Islet precursor cell (in vitro differentiated cells): ENCODE measurements at regions not wholly inside any gene's neighbourhood (a gene's known extent, or its start where the extent isn't known, plus 50 kb on each side); places are given as distances from the start of the nearest gene placed in this dataset.
A peak's percentile ranks its signal among the peaks of the same experiment; 100 is the strongest.
"Not testable (repeated sequence)": the region's sequence is repeated elsewhere in the genome, so short reads cannot be mapped to it uniquely, and the experiment has no call there.

Experiments used
- DNase-seq: peaks from one replicate; pipeline ENCODE4 v3.0.0-alpha.2; 2018

- DNase-seq: no peak
These were observed 1245.6 kb upstream of the RAG2 start for GRCh38 chr11:37843603-37844002.

DNA sequence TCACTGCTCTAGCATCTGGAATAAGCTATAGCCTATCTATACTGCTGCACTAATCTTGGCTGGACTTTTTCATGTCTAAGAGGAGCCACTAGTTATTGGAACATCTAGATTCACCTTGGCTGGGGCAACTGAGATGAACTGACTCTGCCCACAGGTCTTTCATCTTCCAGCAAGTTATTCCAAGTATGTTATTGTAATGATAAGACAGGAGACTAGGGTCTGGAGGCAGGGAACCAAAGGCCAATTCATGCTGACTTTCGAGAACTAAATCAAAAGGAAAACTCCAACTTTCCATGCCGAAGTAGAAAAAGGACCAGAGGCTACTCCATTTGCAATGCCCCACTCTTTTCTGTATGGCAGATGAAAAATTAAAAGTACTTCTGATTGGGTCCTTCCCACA, 1243.0 kb upstream of the RAG2 start:
- DNase-seq: no peak

GRCh38 chr11:37840345-37840744, 1242.3 kb upstream of the RAG2 start:
- DNase-seq: not testable (repeated sequence)

DNA sequence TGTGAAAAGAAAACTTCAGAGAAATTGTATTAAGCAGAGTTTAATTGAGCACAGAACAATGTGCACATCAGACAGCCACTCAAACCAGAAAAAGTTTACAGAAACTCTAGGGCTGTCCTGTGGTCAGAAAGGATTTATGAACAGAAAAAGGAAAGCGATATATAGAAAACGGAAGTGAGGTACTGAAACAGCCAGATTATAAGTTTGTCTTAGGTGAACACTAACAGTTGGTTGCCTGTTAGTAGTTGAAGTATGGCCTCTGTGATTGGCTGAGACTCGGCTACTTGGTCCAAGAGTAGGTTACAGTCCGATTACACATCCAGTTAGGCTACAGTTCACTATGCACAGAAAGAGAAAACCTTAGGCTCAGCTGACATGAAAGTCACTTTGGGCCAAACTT, 1232.5 kb upstream of the RAG2 start:
- no peak for DNase-seq

DNA sequence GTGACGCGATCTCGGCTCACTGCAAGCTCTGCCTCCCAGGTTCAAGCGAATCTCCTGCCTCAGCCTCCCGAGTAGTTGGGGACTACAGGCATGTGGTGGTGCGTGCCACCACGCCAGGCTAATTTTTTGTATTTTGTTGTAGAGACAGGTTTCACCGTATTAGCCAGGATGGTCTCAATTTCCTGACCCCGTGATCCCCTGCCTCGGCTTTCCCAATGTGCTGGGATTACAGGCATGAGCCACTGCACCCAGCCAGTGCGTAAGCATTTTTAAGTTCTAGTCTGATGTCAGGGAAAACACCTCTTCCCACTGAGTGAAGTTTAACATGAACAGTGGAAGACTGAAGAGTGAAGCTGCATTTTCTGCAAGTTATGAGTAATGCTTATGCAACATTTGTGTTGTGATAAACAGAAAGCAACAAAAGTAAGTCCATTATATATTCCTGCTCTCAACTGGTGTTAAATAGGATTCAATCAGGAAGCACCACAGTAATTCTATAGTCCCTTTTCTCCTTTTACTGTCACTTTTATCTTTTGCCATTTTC, 1219.8 kb upstream of the RAG2 start:
- no peak for DNase-seq

GRCh38 chr11:37812281-37812880, 1214.3 kb upstream of the RAG2 start:
- no peak for DNase-seq

GRCh38 chr11:37811349-37811748, 1213.3 kb upstream of the RAG2 start:
- no peak for DNase-seq

DNA sequence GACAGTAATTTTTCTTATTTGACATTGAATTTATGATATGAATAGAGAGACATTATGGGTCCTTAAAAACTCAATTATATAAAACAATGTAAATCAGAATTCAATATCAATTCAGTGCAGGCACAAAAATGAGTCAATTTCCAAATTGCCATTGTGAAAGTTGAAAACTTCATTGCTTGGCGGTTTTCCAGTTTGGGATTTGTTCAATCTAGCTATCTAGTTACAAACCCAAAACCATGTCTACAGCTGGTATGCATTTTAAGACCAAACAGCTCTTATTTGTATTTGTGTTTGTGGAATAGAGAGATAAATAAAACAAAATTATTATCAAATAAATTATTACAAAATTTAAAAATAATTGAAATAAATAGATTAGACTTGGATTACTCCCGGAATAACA, 1206.6 kb upstream of the RAG2 start:
- DNase-seq: no peak

GRCh38 chr11:37788141-37788877, 1190.3 kb upstream of the RAG2 start:
- peak; percentile 62 for DNase-seq

DNA sequence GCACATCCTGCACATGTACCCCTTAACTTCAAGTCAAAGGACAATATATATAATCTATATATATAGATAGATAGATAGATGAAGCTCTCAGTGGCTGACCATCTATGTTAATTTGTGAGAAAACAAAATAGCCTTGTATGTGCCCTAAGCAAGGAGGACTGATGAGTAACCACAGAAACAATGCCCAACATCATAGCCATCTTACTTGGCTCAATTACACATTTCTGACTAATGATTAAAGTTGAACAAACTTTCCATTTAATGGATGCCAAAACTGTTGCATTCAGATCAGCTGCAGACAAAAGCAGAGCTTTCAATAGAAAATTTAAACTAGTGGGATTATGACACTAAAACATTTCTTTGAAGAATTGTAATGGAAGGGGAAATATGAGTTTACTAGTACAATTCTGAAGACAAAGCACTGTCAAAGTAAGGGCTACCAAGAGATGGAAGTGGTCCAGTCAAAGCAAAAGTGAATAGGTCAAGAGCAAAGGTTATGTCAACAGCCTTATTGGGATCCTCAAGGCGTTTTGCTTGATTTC, 1188.2 kb upstream of the RAG2 start:
- DNase-seq: no peak

DNA sequence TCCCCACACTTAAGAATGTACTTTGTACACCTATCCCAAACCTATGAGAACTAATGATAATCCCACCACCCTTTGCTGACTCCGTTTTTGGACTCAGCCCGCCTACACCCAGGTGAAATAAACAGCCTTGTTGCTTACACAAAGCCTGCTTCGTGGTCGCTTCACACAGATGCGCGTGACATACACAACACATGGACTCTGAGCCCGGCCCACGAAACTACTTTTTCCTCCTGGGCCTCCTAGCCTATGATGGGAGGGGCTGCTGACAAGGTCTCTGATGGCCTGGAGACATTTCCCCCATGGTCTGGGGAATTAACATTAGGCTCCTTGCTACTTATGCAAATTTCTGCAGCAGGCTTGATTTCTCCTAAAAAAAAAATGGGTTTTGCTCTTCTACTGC, 1176.4 kb upstream of the RAG2 start:
- DNase-seq: no peak

DNA sequence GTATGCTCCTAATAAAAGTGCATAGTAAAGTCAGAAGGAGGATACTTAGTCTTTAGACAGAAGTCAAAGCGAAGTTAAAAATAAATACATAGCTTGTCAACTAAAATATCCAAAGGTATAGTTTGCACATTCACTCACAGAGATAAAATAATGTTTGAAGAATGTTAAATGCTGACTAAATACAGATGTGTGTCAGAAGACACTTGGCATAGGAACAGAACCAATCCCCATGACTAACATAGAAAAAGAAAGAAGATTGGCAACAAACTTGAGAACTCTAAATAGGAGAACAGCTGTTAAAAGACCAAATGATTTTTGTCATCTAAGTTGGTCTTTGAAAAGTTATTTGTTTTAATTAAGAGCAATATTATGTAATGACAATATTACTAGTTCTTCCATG, 1172.1 kb upstream of the RAG2 start:
- DNase-seq: no peak

GRCh38 chr11:37762079-37762478, 1164.0 kb upstream of the RAG2 start:
- DNase-seq: no peak

DNA sequence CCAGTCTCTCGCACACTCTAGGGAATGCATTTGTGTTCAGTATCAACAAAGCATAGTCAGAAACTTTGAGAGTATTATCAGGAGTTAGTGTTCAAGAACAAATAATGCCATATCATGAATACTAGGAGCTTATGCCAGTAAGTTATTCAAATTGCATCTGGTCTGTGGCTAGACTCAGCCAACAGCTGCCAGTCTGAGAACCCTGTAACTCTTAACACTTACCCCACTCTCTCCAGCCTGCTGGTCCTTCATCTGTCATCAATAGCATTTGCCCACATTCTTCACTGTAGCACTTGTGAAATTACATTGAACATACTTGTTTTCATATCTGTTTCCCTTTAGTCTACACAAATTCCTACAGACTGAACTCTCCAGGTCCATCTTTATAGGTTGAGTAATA, 1157.5 kb upstream of the RAG2 start:
- no peak for DNase-seq

DNA sequence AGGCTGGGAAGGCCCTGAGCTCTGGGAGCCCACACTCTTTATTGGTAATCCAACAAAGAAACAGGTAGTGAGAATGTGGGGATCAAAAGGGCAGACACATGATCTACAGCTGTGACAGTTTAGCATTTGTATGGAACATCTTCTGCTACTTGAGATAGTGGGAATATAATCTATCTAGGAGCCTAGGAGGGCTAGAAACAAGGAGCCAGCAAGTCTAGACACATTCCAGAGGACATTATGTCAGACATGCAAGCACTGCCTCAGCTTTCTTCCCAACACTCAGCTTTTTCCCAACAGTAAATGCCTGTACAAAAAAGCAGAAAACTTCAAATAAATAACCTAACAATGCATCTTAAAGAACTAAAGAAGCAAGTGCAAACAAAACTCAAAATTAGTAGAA, 1150.6 kb upstream of the RAG2 start:
- no peak for DNase-seq

DNA sequence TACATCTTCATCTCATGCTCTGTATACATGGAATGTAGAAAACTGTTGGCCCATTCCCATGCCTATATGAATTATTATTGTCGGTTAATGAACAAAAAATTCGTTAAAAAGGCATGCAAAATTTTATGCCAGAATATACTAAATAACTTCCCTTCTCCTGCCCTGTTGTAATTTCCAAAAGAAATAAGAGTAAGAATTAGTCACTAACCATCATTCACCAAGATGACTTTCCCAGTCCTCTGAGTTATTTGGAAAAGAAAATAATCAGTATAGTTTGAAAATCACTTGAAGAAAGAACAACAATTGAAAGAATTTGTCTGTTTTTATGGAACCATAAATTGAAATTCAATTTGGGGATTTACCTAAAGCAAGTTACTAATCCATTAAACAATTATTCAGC, 1149.1 kb upstream of the RAG2 start:
- DNase-seq: no peak

DNA sequence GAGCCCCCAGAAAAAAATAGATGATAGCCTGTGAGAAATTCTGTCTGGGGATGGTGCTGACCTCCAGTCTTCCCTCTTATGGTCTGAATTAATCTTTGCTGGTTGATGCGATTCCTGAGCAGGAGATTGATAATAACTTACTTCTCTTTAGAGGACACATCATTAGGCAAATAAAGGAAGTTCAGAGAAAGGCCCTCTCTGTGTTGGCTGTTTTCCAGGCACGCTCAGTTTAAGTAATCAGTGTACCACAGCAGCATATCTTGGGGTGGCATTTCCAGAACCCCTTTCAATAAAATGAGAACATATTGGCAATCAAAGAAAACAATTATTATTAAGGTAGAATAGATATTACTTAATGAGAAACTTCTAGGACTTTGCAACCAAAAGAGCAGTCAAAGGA, 1129.3 kb upstream of the RAG2 start:
- DNase-seq: no peak

- DNase-seq: no peak
These were observed 1126.3 kb upstream of the RAG2 start for GRCh38 chr11:37724315-37724714.

- no peak for DNase-seq
These were observed 1123.4 kb upstream of the RAG2 start for GRCh38 chr11:37721485-37721884.

DNA sequence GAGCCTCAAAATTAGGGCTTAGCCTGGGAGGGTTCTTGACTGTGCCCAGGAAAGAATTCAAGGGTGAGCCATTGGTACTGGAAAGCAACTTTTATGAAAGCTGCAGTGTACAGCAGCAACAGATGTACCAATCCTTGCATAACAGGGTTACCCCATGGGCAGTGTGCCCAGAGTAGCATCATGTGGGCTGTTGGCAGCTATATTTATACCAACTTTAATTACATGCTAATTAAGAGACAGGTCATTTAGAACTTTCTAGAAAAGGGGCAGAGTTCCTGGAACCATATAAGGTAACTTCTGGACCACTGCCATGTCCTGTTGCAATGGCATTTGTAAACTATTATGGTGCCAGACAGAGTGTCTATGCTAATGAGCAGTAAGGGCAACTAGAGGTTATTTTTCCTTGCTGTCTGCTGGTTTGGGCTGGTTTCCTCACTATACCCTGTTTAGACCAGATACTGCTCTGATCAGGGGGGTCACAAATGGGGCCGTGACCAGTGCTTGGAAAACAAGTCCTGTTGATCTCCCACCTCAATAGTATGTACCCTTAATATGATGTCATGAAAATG, 1120.5 kb upstream of the RAG2 start:
- no peak for DNase-seq

DNA sequence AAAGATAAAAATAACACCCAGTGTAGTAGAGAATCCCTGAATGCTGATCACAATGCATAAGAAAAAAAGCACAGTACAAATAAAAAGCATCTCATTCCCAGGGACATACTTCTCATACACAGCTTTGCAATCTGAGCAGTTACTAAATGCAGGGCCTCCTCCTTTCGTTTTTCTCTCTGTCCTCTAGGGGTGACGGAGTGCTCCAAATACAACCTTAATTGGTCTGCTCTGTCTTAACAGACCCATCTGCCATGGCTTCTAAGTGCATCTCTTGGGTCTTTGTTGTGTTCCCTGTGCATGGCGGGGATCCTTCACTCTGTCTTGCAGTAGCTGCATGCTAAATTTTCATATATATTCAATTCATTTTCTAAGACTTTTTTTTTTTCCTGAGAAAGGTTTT, 1114.2 kb upstream of the RAG2 start:
- peak; percentile 56 for DNase-seq

GRCh38 chr11:37710031-37710430, 1112.0 kb upstream of the RAG2 start:
- DNase-seq: no peak

DNA sequence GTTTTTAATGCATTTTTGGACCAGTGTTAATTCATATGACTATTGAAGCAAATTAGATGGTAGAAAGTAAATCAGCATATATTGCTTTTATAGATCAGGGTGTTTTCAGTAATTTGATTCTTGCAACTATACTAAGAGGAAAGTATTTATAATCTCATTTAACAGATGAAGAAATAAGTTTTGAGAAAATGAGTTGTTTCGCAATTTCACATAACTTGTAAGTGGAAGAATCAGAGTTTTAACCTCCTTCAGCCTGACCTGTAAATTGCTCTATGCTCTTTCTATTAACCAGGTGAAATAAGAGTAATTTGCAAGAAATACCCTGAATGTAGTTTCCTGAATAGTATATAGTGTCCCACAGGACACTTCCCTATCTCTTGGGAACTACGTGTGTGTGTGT, 1106.8 kb upstream of the RAG2 start:
- no peak for DNase-seq

DNA sequence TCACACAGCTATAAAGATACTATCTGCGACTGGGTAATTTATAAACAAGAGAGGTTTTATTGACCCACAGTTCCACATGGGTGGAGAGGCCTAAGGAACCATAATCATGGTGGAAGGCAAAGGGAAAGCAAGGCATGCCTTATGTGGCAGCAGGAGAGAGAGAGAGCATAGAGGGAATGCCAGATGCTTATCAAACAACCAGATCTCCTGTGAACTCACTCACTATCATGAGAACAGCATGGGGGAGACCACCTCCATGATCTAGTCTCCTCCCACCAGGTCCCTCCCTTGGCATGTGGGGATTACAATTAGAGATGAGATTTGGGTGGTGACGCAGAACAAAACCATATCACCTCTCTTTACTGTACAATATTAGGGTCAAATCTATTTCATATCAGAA, 1101.6 kb upstream of the RAG2 start:
- DNase-seq: no peak
